Inferior parietal cortex (tissue), 1 donor: ENCODE measurements at regions not wholly inside any gene's neighbourhood (a gene's known extent, or its start where the extent isn't known, plus 50 kb on each side); places are given as distances from the start of the nearest gene placed in this dataset.
"Not testable (repeated sequence)": the region's sequence is repeated elsewhere in the genome, so short reads cannot be mapped to it uniquely, and the experiment has no call there.

Experiments used
- DNase-seq: peaks from one replicate; pipeline ENCODE4 v3.0.0-alpha.2; 2016; ENCODE audit errors: extremely low spot score

- not testable (repeated sequence) for DNase-seq
Measured at GRCh38 chr14:19126269-19127051, 159.2 kb downstream of the POTEM start.

DNA sequence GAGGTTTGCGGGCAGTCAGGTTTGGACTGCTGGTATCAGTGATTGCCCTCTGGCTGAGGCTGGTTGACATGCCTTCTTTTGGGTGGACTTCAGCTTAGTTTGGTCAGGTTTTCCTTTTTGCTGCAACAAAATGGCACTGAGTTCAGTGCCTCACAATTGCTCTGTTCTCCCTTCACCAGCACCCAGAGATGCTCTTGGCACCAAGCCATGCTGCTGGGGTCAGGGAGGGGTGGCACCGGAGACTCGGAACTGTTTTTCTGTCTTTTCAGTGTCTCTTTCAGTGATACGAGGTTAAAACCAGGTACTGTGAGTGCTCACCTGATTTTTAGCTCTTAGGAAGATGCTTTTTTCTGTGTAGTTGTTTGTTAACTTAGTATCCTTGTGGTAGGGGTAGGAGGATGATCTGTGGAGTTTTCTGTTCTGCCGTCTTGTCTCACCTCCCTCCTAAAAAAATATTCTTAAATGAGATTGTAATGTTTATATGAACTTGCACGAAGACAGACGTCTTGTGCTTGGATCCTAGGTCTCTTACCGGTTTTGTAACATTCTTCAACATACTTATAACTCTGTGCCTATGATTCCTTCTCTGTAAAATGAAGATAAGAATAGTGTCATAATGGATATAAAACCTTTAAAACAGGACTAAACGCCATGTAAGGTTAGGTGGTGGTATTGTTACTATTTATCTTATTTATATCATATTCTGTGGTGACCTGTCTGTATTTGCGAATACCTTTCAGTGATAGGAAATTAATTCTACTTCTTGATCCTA is 160.6 kb downstream of the POTEM start:
- not testable (repeated sequence) for DNase-seq

DNA sequence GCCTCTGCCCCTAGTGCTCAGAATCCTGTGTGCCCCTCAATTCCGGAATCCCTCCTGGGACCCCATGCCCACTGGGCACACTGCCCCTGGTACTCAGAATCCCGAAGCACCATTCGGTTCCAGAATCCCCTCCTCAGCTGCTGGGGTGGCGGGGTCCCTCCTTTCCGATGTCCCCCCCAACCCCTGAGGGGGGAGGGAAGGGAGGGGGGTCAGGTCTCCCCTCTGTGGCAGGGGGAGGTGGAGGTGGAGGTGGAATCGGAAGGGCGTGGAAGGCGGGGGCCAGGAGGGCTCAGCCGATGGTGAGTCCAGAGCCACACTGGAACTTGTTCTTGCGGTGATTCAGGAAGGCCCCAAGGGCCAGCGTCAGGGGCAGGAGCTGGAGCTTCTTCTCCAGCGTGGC is 164.3 kb downstream of the POTEM start:
- DNase-seq, result not testable (repeated sequence)

GRCh38 chr14:19132013-19132835 is 165.0 kb downstream of the POTEM start:
- DNase-seq, result not testable (repeated sequence)

- DNase-seq, result not testable (repeated sequence)
Measured at GRCh38 chr14:19132836-19133120, 165.5 kb downstream of the POTEM start.

DNA sequence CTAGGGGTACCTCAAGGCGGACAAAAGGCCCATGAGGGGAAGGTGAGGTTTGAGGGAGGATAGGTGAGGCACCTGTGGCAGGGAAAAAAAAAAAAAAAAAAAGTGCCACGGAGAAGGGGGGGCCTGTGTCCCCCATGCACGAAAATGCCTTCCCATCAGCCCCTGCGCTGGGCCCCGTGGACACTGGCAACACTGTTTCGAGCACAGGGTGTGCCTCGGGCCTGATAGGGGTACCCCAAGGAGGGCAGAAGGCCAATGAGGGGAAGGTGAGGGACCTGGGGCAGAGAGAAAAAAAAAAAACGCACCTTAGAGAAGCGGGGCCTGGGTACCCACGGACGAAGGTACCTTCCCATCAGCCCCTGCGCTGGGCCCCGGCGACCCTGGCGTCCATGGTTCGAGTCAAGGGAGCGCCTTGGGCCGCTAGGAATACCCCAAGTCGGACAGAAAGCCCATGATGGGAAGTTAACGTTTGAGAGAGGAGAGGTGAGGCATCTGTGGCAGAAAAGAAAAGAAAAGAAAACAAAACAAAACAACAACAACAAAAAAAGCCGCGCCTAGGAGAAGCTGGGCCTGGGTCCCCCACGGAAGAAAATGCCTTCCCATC is 190.0 kb downstream of the POTEM start:
- DNase-seq, result not testable (repeated sequence)

DNA sequence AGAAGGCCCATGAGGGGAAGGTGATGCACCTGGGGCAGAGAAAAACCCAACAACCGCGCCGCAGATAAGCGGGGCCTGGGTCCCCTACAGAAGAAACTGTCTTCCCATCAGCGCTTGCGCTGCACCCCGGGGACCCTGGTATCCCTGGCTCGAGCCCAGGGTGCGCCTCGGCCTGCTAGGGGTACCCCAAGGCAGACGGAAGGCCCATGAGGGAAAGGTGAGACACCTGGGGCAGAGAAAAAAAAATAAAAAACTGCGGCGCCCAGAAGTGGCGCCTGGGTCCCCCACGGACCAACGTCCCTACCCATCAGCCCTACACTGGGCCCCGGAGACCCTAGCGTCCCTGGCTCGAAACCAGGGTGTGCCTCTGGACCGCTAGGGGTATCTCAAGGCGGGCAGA is 190.8 kb downstream of the POTEM start:
- not testable (repeated sequence) for DNase-seq

- DNase-seq, result not testable (repeated sequence)
Measured at GRCh38 chr14:19158588-19158987, 191.4 kb downstream of the POTEM start.

GRCh38 chr14:19159003-19159625 is 191.9 kb downstream of the POTEM start:
- DNase-seq, result not testable (repeated sequence)

DNA sequence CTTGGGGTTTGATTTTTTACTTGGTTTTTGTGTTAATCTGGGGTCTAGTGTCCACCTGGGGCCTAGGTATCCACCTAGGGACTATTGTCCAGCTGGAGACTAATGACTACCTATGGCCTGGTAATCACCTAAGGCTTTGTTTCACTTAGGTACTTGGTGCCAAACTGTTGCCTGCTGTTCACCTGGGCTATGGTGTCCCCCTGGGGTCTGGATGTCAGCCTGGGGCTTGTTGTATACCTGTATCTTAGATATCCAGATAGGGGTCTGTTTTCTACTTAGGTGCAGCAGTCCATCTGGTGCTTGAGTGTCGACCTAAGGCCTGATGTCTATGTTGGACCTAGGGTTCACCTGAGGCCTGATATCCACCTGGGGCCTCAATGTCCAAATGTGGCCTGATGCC is 193.1 kb downstream of the POTEM start:
- not testable (repeated sequence) for DNase-seq

DNA sequence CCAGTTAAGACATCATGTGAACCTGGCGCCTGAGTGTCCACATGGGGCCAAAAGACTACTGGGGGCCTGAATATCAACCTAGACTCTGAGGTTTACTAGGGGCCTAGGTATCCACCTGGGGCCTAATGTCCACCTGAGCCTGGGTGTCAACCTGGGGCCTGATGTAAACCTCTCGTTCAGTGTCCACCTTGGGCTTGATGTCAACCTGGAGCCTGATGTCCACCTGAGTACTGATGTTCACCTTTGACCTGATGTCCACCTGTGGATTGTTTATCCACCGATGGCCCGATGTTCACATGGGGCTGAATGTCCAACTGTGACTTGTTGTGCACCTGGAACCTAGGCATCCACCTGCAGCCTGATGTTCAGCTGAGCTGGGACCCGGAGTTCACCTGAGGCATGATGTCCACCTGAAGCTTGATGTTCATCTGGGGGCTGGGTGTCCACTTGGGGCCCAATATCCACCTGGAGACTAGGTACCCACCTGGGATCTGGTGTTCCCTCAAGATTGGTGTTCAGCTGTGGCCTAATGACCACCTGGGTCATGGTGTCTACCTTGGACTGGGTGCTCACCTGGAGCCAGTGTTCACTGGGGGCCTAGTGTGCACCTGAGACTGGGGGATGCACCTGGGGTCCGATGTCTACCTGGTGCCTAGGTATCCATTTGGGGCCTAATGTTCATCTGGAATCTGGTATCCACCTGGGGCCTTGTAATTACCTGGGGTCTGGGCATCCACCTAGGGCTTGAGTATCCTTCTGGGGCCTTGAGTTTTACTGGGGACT is 194.2 kb downstream of the POTEM start:
- not testable (repeated sequence) for DNase-seq

DNA sequence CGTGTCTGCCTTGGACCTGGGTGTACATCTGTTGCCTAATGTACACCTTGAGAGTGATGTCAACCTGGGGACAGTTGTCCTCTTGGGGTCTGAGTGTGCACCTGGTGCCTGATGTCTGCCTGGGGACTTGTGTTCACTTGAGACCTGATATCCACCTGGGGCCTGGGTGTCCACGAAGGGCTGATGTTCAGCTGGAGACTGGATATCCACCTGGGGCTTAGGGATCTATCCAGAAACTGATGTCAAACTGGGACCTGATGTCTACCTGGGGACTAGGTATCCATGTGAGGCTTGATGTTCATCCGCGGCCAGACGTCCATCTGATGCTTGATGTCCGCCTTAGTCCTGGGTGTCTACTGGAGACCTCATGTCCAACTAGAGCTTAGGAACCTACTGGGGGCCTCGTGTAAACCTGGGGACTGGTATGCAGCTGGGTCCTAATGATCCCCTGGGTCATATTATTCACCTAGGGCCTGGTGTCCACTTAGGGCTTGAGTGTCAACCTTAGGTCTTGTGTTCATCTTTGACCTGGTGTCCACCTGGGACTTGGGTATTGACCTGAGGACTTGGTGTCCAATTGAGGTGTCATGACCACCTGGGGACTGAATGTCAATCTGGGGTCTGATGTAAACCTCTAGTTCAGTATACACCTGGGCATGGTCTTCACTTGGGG is 194.9 kb downstream of the POTEM start:
- DNase-seq, result not testable (repeated sequence)

DNA sequence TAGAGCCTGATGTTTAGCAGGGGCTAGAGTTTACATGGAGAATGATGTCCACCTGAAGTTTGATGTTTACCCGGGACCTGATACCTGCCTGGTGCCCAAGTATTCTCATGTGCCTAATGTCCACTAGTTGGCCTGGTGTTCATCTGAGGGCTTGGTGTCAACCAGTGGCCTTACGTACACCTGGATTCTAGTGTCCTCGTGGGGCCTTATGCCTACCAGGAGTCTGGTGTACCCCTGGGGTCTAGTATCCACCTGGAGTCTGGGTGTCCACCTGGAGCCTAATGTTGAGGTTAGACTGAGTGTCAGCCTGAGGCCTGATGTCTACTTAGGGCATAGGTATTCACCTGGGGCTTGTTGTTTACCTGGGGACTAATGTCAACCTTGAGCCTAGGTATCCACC is 195.7 kb downstream of the POTEM start:
- not testable (repeated sequence) for DNase-seq

GRCh38 chr14:19163891-19164290 is 196.7 kb downstream of the POTEM start:
- DNase-seq, result not testable (repeated sequence)

DNA sequence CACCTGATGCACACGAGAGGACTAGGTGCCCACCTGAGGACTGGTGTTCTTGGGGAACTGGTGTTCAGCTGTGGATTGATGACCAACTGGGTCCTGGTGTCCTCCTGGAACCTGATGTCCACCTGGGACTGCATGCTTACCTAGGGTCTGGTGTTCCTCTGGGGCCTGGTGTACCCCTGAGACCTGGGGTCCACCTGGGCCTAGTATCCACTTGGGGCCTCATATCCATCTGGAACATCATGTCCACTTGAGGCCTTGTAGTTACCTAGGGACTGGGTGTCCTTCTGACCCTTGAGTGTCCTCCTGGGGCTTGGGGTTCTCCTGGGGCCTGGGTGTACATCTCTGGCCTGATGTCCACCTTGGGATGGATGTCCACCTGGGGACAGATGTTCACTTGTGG is 197.2 kb downstream of the POTEM start:
- DNase-seq, result not testable (repeated sequence)

- DNase-seq, result not testable (repeated sequence)
Measured at GRCh38 chr14:19166056-19166455, 198.8 kb downstream of the POTEM start.

DNA sequence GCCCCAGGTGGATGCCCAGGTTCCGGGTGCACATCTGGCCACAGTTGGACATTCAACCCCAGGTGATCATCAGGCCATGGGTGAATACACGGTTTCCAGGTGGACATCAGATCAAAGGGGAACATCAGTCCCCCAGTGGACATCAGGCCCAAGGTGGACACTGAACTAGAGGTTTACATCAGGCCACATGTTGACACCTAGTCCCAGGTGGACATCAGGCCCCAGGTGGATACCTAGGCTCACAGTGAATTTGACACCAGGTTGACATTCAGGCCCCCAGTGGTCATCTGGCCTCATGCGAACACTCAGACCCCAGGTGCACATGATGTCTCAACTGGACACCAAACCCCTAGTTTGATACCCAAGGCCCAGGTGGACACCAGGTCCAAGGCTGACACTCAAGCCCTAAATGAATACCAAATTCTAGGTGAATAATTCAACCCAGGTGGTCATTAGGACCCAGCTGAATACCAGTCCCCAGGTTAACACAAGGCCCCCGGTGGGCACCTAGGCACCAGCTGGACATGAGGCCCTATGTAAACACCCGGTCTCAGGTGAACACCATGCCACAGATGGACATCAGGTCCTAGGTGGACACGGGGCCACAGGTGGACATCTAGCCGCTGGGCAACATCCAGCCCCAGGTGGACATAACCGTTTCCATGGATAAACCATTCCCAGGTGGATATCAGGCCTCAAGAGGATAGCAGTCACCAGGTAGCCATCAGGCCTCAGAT is 200.4 kb downstream of the POTEM start:
- not testable (repeated sequence) for DNase-seq

GRCh38 chr14:19168261-19168660 is 201.0 kb downstream of the POTEM start:
- DNase-seq, result not testable (repeated sequence)
